CD4-positive, alpha-beta T cell treated with Interleukin-12 subunit alpha and Interleukin-12 subunit beta, for 1 hour (primary cell): ENCODE measurements at regions not wholly inside any gene's neighbourhood (a gene's known extent, or its start where the extent isn't known, plus 50 kb on each side); places are given as distances from the start of the nearest gene placed in this dataset.
A peak's percentile ranks its signal among the peaks of the same experiment; 100 is the strongest.

Experiments used
- DNase-seq: peaks from one replicate; pipeline ENCODE4 v3.0.0-alpha.2; 2020

GRCh38 chr14:96931751-96932150 is 134.6 kb downstream of the VRK1 start:
- DNase-seq: no peak

- DNase-seq: no peak
Observed at GRCh38 chr14:96934638-96935330, 137.6 kb downstream of the VRK1 start.

GRCh38 chr14:96938946-96939345 is 141.8 kb downstream of the VRK1 start:
- no peak for DNase-seq

- DNase-seq: no peak
Observed at GRCh38 chr14:96940009-96940408, 142.8 kb downstream of the VRK1 start.

- no peak for DNase-seq
Observed at GRCh38 chr14:96944297-96944696, 147.1 kb downstream of the VRK1 start.

- DNase-seq: no peak
Observed at GRCh38 chr14:96945721-96946120, 148.5 kb downstream of the VRK1 start.

- no peak for DNase-seq
Observed at GRCh38 chr14:96949594-96949993, 152.4 kb downstream of the VRK1 start.

GRCh38 chr14:96951511-96951910 is 154.3 kb downstream of the VRK1 start:
- no peak for DNase-seq

GRCh38 chr14:96953087-96953874 is 156.1 kb downstream of the VRK1 start:
- no peak for DNase-seq

- no peak for DNase-seq
Observed at GRCh38 chr14:96953875-96954185, 156.6 kb downstream of the VRK1 start.

- DNase-seq: no peak
Observed at GRCh38 chr14:96956464-96957239, 159.5 kb downstream of the VRK1 start.

GRCh38 chr14:96958057-96958456 is 160.9 kb downstream of the VRK1 start:
- DNase-seq: no peak

- no peak for DNase-seq
Observed at GRCh38 chr14:96959992-96960391, 162.8 kb downstream of the VRK1 start.

- DNase-seq: no peak
Observed at GRCh38 chr14:96960598-96961116, 163.5 kb downstream of the VRK1 start.

GRCh38 chr14:96961895-96962294 is 164.7 kb downstream of the VRK1 start:
- DNase-seq: no peak

GRCh38 chr14:96962337-96962736 is 165.2 kb downstream of the VRK1 start:
- peak; percentile 45 for DNase-seq

GRCh38 chr14:96964726-96965415 is 167.7 kb downstream of the VRK1 start:
- no peak for DNase-seq

- DNase-seq: no peak
Observed at GRCh38 chr14:96965885-96966595, 168.9 kb downstream of the VRK1 start.

GRCh38 chr14:96975116-96975515 is 177.9 kb downstream of the VRK1 start:
- DNase-seq: no peak

GRCh38 chr14:96978525-96979272 is 181.5 kb downstream of the VRK1 start:
- DNase-seq: no peak

GRCh38 chr14:96979611-96980074 is 182.5 kb downstream of the VRK1 start:
- DNase-seq: no peak
